Liver (tissue), 8 donors: ENCODE measurements at regions not wholly inside any gene's neighbourhood (a gene's known extent, or its start where the extent isn't known, plus 50 kb on each side); places are given as distances from the start of the nearest gene placed in this dataset.

ENCODE experiments used
- DNase-seq: peaks from one replicate; pipeline ENCODE4 v3.0.0-alpha.2; 2017; ENCODE audit warnings: low spot score
- H3K27ac ChIP-seq, 2 donors: one replicate each; pipeline ENCODE4 v1.7.0; 2013; ENCODE audit warnings: inconsistent platforms in 2 of 2, low read length in 2 of 2, control low read depth in 1 of 2, low read depth in 1 of 2, mild to moderate bottlenecking in 1 of 2
- H3K27me3 ChIP-seq, 4 donors: one replicate each; pipeline versions ENCODE4 v1.6.1 to v1.7.0; 2013; ENCODE audit warnings: low read length in 3 of 4, inconsistent platforms in 1 of 4, mild to moderate bottlenecking in 1 of 4, moderate library complexity in 1 of 4; ENCODE audit not compliant: control insufficient read depth in 4 of 4, insufficient read depth in 4 of 4
- H3K36me3 ChIP-seq, 4 donors: one replicate each; pipeline versions ENCODE4 v1.6.1 to v1.7.0; 2013; ENCODE audit warnings: low read length in 3 of 4, mild to moderate bottlenecking in 3 of 4, low read depth in 1 of 4, moderate library complexity in 1 of 4; ENCODE audit not compliant: control insufficient read depth in 4 of 4, insufficient read depth in 3 of 4
- H3K4me1 ChIP-seq, 4 donors: one replicate each; pipeline versions ENCODE4 v1.6.1 to v1.7.0; 2013; ENCODE audit warnings: low read length in 3 of 4, mild to moderate bottlenecking in 3 of 4, moderate library complexity in 1 of 4; ENCODE audit not compliant: control insufficient read depth in 4 of 4, insufficient read depth in 4 of 4
- H3K4me3 ChIP-seq, 3 donors: one replicate each; pipeline versions ENCODE4 v1.6.1 to v1.7.0; 2013; ENCODE audit warnings: low read length in 3 of 3, control low read depth in 1 of 3, low read depth in 1 of 3, mild to moderate bottlenecking in 1 of 3
- H3K9ac ChIP-seq, 2 donors: one replicate each; pipeline ENCODE4 v1.7.0; 2013; ENCODE audit warnings: low read length in 2 of 2, mild to moderate bottlenecking in 2 of 2, moderate library complexity in 2 of 2, control low read depth in 1 of 2, low read depth in 1 of 2
- H3K9me3 ChIP-seq, 4 donors: one replicate each; pipeline versions ENCODE4 v1.6.1 to v1.7.0; 2013; ENCODE audit warnings: low read length in 3 of 4; ENCODE audit not compliant: control insufficient read depth in 4 of 4
- ATF3 ChIP-seq: IDR thresholded peaks from 2 replicates; pipeline ENCODE4 v1.6.1; 2016; ENCODE audit warnings: antibody characterized with exemption
- CTCF ChIP-seq: fragments of 150-350 bp; IDR thresholded peaks from 2 replicates; pipeline ENCODE4 v1.5.1; 2017; ENCODE audit warnings: improper control_type of control experiment, low read depth, low read length; ENCODE audit not compliant: missing input control
- EGR1 ChIP-seq, 2 donors: IDR thresholded peaks; 2 replicates each; pipeline ENCODE4 v1.6.1; 2016 to 2018; ENCODE audit warnings: antibody characterized with exemption in 2 of 2, low read depth in 2 of 2
- FOXA1 ChIP-seq: IDR thresholded peaks from 2 replicates; pipeline ENCODE4 v1.6.1; 2016; ENCODE audit warnings: antibody characterized with exemption
- FOXA2 ChIP-seq: IDR thresholded peaks from 2 replicates; pipeline ENCODE4 v1.6.1; 2016; ENCODE audit warnings: antibody characterized with exemption
- GABPA ChIP-seq, 2 donors: IDR thresholded peaks in 1 of 2; conservative IDR thresholded peaks in 1 of 2; 2 replicates each; pipeline ENCODE4 v1.6.1; 2016; ENCODE audit warnings: antibody characterized with exemption in 2 of 2, mild to moderate bottlenecking in 1 of 2, moderate library complexity in 1 of 2
- HNF4A ChIP-seq, 2 donors: conservative IDR thresholded peaks; 2 replicates each; pipeline ENCODE4 v1.6.1; 2016; ENCODE audit warnings: antibody characterized with exemption in 2 of 2, mild to moderate bottlenecking in 2 of 2
- HNF4G ChIP-seq: IDR thresholded peaks from 2 replicates; pipeline ENCODE4 v1.6.1; 2016; ENCODE audit warnings: antibody characterized with exemption
- JUND ChIP-seq, 2 donors: IDR thresholded peaks; 2 replicates each; pipeline ENCODE4 v1.6.1; 2016; ENCODE audit warnings: antibody characterized with exemption in 2 of 2
- MAX ChIP-seq: IDR thresholded peaks from 2 replicates; pipeline ENCODE4 v1.6.1; 2016; ENCODE audit warnings: antibody characterized with exemption
- NR2F2 ChIP-seq: IDR thresholded peaks from 2 replicates; pipeline ENCODE4 v1.6.1; 2016; ENCODE audit warnings: antibody characterized with exemption
- RAD21 ChIP-seq, 2 donors: IDR thresholded peaks; 2 replicates each; pipeline ENCODE4 v1.6.1; 2016; ENCODE audit warnings: antibody characterized with exemption in 2 of 2, mild to moderate bottlenecking in 2 of 2
- REST ChIP-seq: IDR thresholded peaks from 2 replicates; pipeline ENCODE4 v1.6.1; 2016; ENCODE audit warnings: antibody characterized with exemption, mild to moderate bottlenecking
- RXRA ChIP-seq, 2 donors: IDR thresholded peaks; 2 replicates each; pipeline ENCODE4 v1.6.1; 2017 to 2018; ENCODE audit warnings: antibody characterized with exemption in 2 of 2, mild to moderate bottlenecking in 1 of 2
- SP1 ChIP-seq: IDR thresholded peaks from 2 replicates; pipeline ENCODE4 v1.6.1; 2018; ENCODE audit warnings: antibody characterized with exemption, mild to moderate bottlenecking
- TAF1 ChIP-seq: conservative IDR thresholded peaks from 2 replicates; pipeline ENCODE4 v1.6.1; 2016; ENCODE audit warnings: antibody characterized with exemption, mild to moderate bottlenecking
- YY1 ChIP-seq: IDR thresholded peaks from 2 replicates; pipeline ENCODE4 v1.6.1; 2016; ENCODE audit warnings: antibody characterized with exemption, mild to moderate bottlenecking
- WGBS: extraction: QIAGEN DNeasy Blood & Tissue Kit; methylation state at CpG from one replicate; pipeline ENCODE4 v1.1.7; 2013; 5-methylcytosine and 5-hydroxymethylcytosine counted together
- donor health status: healthy.
- donor health status: healthy.
- donor health status: healthy.
- donor health status: healthy.
- donor health status: healthy.

- peaks cover 0 to 2% (median 0%) of the 10 kb centered on the region in 4 donors for H3K4me1 ChIP-seq
- WGBS = 65% methylated on average over 4 of the region's 4 CpGs
- H3K27me3 ChIP-seq = no peaks in the 10 kb centered on the region
- H3K36me3 ChIP-seq = no peaks in the 10 kb centered on the region
- no peak overlapping the region for H3K4me3 ChIP-seq
- no peak overlapping the region for H3K9ac ChIP-seq
- TF ChIP-seq NR2F2 = no peak
- no peak for TF ChIP-seq FOXA2
- TF ChIP-seq MAX = no peak
- TF ChIP-seq REST = no peak
- no peak for TF ChIP-seq HNF4G
- no peak for TF ChIP-seq JUND (IDR thresholded peaks at IDR 0.05)
- no peaks in the 10 kb centered on the region for H3K9me3 ChIP-seq
- no peak overlapping the region for H3K27ac ChIP-seq
- no peak for DNase-seq
These were observed 154.3 kb downstream of the TMX1 start for GRCh38 chr14:51394384-51394783.

- Histone ChIP-seq H3K27me3 (no peaks in the 10 kb centered on the region), H3K4me1 (peaks cover 0 to 2% (median 0%) of the 10 kb centered on the region in 4 donors), H3K36me3 (no peaks in the 10 kb centered on the region), H3K9me3 (no peaks in the 10 kb centered on the region), H3K27ac (no peak overlapping the region), H3K4me3 (no peak overlapping the region), H3K9ac (no peak overlapping the region)
- no peak for DNase-seq
- 66% methylated on average over 1 of the region's 1 CpG for WGBS
- TF ChIP-seq HNF4A (conservative IDR thresholded peaks at IDR 0.05) = no peak
- no peak for TF ChIP-seq ATF3
- TF ChIP-seq HNF4G = no peak
- no peak for TF ChIP-seq JUND (IDR thresholded peaks at IDR 0.05)
- TF ChIP-seq REST = no peak
- no peak for TF ChIP-seq EGR1 (IDR thresholded peaks at IDR 0.05; ENCODE audit: low read depth in 2 of 2)
- TF ChIP-seq TAF1 = no peak
- no peak for TF ChIP-seq MAX
- no peak for TF ChIP-seq RAD21 (IDR thresholded peaks at IDR 0.05)
- no peak for TF ChIP-seq CTCF
- TF ChIP-seq RXRA (IDR thresholded peaks at IDR 0.05) = no peak
- TF ChIP-seq SP1 = no peak
- no peak for TF ChIP-seq GABPA (IDR thresholded peaks at IDR 0.05 in 1 of 2, conservative IDR thresholded peaks at IDR 0.05 in 1 of 2)
- TF ChIP-seq YY1 = no peak
- TF ChIP-seq FOXA2 = no peak
- no peak for TF ChIP-seq FOXA1
These were observed 154.8 kb downstream of the TMX1 start for GRCh38 chr14:51394804-51395203.
